NCI-H1417 treated with DMSO at 0.1 percent for 48 hours (cell line): ENCODE measurements at regions not wholly inside any gene's neighbourhood (a gene's known extent, or its start where the extent isn't known, plus 50 kb on each side); places are given as distances from the start of the nearest gene placed in this dataset.

ENCODE experiments used
- DNase-seq: peaks from one replicate; lab custom pipeline; 2025; lab: John Stamatoyannopoulos, UW

DNA sequence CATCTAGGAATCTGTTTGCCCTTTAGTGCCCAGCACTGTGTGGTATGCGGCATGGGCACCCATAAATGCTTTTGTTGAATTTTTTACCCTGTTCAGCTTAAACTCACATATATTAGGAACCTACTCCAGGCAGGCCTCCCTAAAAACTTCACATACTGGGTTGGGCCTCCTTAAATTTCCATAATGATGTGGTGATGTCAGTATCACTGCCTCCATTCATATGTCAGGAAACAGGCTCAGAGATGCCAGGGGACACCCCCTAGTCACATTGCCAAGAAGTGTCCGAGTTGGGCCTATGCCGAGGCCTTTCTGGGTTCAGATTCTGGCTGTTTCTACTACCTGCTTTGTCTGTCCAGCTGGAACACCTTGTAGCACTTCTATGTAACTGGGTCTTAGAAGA is 55.7 kb upstream of the RUNX3 start:
- no peak for DNase-seq

DNA sequence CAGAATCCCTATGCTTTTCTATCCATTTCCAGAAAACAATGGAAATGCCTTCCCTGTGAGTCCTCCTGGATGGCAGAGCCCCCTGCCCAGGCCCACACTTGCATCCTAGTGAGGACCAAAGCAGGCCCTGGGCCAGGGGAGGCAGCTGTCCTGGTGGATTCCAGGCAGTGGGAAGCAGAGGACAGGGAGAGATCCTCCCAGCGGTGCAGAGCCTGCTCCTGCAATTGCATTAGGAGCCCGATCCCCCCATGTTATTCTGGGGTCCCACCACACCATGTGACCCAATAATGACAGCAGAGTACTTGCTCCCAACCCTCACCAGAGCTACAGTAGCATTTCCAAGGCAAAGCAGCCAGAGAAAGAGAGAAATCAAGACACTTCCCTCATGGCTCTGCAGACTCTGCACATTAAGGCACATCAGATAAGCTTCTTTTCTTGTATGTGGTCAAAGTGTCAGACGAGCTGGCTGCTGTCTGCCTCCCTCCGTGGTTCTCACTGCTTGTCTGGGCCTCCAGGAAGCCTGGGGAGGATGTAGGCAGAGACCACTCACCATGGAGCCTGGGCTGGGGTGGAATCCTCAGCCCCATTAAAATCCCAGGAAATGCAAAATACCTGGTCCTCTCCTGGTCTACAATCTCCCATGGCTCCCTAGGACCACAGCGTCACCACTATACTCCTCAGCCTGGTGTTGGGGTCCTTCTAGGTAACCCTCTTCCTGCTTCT is 54.9 kb upstream of the RUNX3 start:
- no peak for DNase-seq

DNA sequence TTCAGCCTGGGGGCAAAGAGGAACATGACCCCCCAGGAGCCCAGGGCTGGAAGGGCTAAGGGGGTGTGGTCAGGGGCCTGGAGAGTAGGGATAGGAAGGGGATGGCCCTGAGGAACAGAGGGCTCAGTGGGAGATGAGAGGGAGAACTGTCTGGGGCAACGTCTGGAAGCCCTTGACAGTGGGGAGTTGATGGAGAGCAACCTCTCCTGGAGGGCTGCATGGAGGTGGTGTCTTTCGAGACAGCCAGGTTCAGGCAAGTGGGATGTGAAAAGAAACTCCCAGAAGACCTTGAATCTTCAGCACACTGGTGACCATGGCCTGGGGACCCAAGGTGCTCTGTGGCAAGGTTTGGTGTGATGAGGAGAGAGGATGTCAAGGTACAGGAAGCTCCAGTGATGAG is 54.2 kb upstream of the RUNX3 start:
- no peak for DNase-seq

DNA sequence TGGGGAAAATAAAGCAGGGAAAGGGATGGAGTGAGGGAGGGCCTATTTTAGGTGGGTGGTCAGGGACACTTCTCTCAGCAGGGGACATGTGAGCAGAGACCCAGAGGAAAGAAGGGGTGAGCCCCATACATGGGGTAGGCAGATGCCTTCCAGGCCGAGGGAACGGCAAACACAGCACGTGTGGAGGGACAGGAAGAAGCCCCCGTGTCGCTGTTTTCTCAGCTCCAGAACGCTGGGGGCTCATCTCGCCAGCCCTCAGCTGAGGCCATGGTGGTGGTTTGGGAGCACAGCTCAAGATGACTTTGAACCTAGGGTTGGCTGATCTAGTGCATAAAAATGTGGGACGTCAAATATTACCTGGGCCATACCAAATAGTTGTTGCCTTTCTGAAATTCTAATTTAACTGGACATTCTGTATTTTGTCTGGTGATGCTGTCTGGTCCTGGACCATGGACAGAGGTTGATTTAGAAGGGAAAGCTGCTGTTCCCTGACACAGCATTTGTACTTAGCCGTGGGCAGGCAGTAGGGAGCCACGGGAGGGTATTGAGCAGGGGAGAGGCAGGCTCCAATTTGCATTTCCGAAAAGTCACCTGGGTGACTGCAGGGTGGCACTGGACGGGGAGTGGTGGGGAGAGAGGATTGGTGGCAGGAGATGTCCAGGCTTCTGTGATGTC is 53.1 kb upstream of the RUNX3 start:
- DNase-seq: no peak

DNA sequence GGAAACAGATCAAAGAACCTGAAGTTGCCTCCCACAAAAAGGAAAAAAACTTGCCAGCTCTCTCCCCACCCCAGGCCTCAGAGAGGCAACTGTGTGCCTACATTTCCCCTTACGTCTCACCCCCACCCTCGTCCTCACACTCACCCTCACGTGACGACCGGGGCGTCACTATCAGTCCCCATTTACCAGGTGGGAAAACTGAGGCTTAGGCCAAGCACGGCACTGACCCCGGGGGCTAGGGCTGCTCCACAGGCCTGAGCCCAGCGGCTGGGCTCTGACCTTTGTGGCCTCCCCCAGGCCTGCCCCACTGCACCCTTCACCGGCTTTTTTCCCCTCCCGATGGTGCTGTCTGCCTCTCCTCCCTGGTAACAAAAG is 51.5 kb upstream of the RUNX3 start:
- DNase-seq: no peak

DNA sequence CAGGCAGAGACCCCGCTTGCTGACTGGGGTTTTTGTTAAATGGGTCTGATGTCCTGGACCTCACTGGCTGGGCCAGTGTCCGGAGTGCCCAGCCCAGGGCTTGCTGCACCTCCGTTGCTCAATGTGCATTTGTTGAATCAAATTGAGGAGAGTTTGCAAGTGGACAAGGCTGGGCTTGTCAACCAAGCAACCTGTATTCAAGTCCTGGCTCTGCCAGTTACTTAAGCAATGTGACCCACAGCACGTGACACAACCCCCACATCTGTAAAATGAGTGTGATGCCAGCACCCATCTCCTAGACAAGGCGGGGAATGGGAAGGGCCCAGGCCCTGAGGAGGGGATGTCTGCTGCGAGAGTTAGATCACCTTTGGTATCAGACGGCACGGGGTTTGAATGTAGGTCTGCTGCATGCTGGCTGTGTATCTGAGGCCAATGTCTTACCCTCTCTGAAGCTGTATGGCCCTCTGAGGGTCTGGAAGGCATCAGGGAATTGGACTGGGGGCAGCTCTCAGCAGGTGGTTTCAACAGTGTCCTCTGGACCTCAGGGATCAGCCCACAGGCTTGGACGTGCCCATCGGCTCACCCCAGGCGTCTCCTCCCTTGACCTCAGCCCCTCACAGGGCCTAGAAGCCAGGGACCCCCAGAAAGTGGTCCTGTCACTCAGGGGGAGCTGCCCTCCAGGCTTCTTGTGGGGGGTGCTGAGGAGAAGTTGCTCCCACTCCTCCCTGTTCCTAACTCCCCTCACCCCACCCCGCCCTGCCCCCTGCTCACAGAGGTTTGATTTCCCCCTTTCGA is 51.0 kb upstream of the RUNX3 start:
- no peak for DNase-seq
